HG03442 (cell line): ENCODE measurements at regions not wholly inside any gene's neighbourhood (a gene's known extent, or its start where the extent isn't known, plus 50 kb on each side); places are given as distances from the start of the nearest gene placed in this dataset.

ENCODE experiments used
- ATAC-seq: cut with Tn5 transposase; IDR thresholded peaks from one replicate; pipeline ENCODE4 v1.9.1; 2021; ENCODE audit warnings: mild to moderate bottlenecking, moderate library complexity; ENCODE audit not compliant: unreplicated experiment

GRCh38 chr20:22374678-22375590 is 209.4 kb downstream of the FOXA2 start:
- no peak for ATAC-seq

- ATAC-seq: no peak
These were observed 210.3 kb downstream of the FOXA2 start for GRCh38 chr20:22374066-22374465.

GRCh38 chr20:22373164-22373895 is 211.0 kb downstream of the FOXA2 start:
- no peak for ATAC-seq

- peak; percentile 86 for ATAC-seq
These were observed 212.5 kb downstream of the FOXA2 start for GRCh38 chr20:22371843-22372242.

- no peak for ATAC-seq
These were observed 214.2 kb downstream of the FOXA2 start for GRCh38 chr20:22370137-22370536.

- no peak for ATAC-seq
These were observed 215.3 kb downstream of the FOXA2 start for GRCh38 chr20:22369100-22369499.

GRCh38 chr20:22368235-22368634 is 216.1 kb downstream of the FOXA2 start:
- ATAC-seq: no peak

- no peak for ATAC-seq
These were observed 217.7 kb downstream of the FOXA2 start for GRCh38 chr20:22366631-22367030.

GRCh38 chr20:22354647-22355046 is 229.7 kb downstream of the FOXA2 start:
- ATAC-seq: no peak

GRCh38 chr20:22353586-22353985 is 230.8 kb downstream of the FOXA2 start:
- no peak for ATAC-seq

GRCh38 chr20:22352019-22352418 is 232.4 kb downstream of the FOXA2 start:
- ATAC-seq: no peak

- no peak for ATAC-seq
These were observed 233.7 kb downstream of the FOXA2 start for GRCh38 chr20:22350624-22351023.

- ATAC-seq: no peak
These were observed 236.4 kb downstream of the FOXA2 start for GRCh38 chr20:22348010-22348409.

GRCh38 chr20:22346716-22347115 is 237.7 kb downstream of the FOXA2 start:
- peak; percentile 84 for ATAC-seq

GRCh38 chr20:22343612-22344011 is 240.8 kb downstream of the FOXA2 start:
- ATAC-seq: no peak

GRCh38 chr20:22342410-22342809 is 242.0 kb downstream of the FOXA2 start:
- no peak for ATAC-seq

- ATAC-seq: no peak
These were observed 242.9 kb downstream of the FOXA2 start for GRCh38 chr20:22341508-22341907.

GRCh38 chr20:22339946-22340345 is 244.4 kb downstream of the FOXA2 start:
- no peak for ATAC-seq

- ATAC-seq: no peak
These were observed 245.1 kb downstream of the FOXA2 start for GRCh38 chr20:22339091-22339881.

GRCh38 chr20:22338140-22338708 is 246.1 kb downstream of the FOXA2 start:
- ATAC-seq: no peak

GRCh38 chr20:22335210-22335609 is 249.2 kb downstream of the FOXA2 start:
- ATAC-seq: no peak
